ENCODE measurements at regions not wholly inside any gene's neighbourhood (a gene's known extent, or its start where the extent isn't known, plus 50 kb on each side); places are given as distances from the start of the nearest gene placed in this dataset.

- TF ChIP-seq MXI1 (IDR thresholded peaks at IDR 0.05; ENCODE audit: low read depth, low read length) (no peak), CTCF (IDR thresholded peaks at IDR 0.05 in 2 of 3, conservative IDR thresholded peaks at IDR 0.05 in 1 of 3; ENCODE audit: control insufficient read depth in 2 of 3, extremely low read depth in 1 of 3, insufficient read depth in 1 of 3, low read depth in 3 of 3, low read length in 3 of 3) (no peak), JUND (IDR thresholded peaks at IDR 0.05; ENCODE audit: low read depth, low read length) (no peak), ZNF592 (IDR thresholded peaks at IDR 0.05) (no peak), TCF7 (IDR thresholded peaks at IDR 0.05; ENCODE audit: borderline replicate concordance) (no peak), GABPA (IDR thresholded peaks at IDR 0.05; ENCODE audit: low read depth) (no peak), POLR2AphosphoS5 (IDR thresholded peaks at IDR 0.05; ENCODE audit: low read length) (no peak), JUNB (IDR thresholded peaks at IDR 0.05) (no peak), ZBTB33 (IDR thresholded peaks at IDR 0.05) (no peak), YY1 (IDR thresholded peaks at IDR 0.05; ENCODE audit: low read depth, low read length) (no peak), RB1 (IDR thresholded peaks at IDR 0.05; ENCODE audit: borderline replicate concordance) (no peak), NR2C2 (IDR thresholded peaks at IDR 0.05; ENCODE audit: borderline replicate concordance, control insufficient read depth, insufficient read length, low read depth) (no peak), ELK1 (IDR thresholded peaks at IDR 0.05; ENCODE audit: low read depth, low read length) (no peak)
Observed at GRCh38 chr3:16114429-16114828, 60.1 kb upstream of the GALNT15 start.

Measured in GM12878 (cell line).